ENCODE measurements at regions not wholly inside any gene's neighbourhood (a gene's known extent, or its start where the extent isn't known, plus 50 kb on each side); places are given as distances from the start of the nearest gene placed in this dataset.

DNA sequence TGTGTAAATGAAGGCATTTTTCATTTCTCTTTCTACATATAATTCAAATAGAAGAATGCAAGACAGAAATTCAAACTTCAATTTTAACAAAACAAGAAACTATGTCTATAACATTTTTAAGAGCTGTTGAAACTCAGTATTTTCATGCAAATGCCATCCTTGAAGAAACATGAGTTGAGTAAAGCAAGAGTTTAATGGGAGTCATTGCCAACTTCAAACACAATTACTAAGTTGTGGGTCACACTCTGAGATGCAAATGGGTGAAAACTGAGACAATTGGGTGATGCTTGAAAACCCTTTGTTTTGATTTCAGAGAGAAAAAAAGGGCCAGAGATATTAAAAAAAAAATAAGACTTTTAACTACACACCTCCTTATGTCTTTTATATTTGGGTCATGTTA lies 865.9 kb downstream of the FAT4 start:
- TF ChIP-seq, protein P1, sequence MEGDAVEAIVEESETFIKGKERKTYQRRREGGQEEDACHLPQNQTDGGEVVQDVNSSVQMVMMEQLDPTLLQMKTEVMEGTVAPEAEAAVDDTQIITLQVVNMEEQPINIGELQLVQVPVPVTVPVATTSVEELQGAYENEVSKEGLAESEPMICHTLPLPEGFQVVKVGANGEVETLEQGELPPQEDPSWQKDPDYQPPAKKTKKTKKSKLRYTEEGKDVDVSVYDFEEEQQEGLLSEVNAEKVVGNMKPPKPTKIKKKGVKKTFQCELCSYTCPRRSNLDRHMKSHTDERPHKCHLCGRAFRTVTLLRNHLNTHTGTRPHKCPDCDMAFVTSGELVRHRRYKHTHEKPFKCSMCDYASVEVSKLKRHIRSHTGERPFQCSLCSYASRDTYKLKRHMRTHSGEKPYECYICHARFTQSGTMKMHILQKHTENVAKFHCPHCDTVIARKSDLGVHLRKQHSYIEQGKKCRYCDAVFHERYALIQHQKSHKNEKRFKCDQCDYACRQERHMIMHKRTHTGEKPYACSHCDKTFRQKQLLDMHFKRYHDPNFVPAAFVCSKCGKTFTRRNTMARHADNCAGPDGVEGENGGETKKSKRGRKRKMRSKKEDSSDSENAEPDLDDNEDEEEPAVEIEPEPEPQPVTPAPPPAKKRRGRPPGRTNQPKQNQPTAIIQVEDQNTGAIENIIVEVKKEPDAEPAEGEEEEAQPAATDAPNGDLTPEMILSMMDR (IDR thresholded peaks at IDR 0.05; ENCODE audit: extremely low read depth in 1 of 2, insufficient read depth in 1 of 2, low read depth in 1 of 2, low read length in 2 of 2): no peak
- TF ChIP-seq, protein P2, sequence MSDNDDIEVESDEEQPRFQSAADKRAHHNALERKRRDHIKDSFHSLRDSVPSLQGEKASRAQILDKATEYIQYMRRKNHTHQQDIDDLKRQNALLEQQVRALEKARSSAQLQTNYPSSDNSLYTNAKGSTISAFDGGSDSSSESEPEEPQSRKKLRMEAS (IDR thresholded peaks at IDR 0.05; ENCODE audit: insufficient read depth, insufficient read length): no peak
- TF ChIP-seq EZH2 (IDR thresholded peaks at IDR 0.05; ENCODE audit: borderline replicate concordance, low read depth, low read length, severe bottlenecking) (no peak), POLR2A (IDR thresholded peaks at IDR 0.05; ENCODE audit: low read depth, low read length) (no peak), POLR2AphosphoS5 (IDR thresholded peaks at IDR 0.05; ENCODE audit: insufficient read depth, low read depth, low read length) (no peak), GATA2 (IDR thresholded peaks at IDR 0.05; ENCODE audit: insufficient read depth, insufficient read length, low read depth, low read length) (no peak), FOS (IDR thresholded peaks at IDR 0.05; ENCODE audit: borderline replicate concordance, insufficient read depth, low read length) (no peak)
